ENCODE measurements at regions not wholly inside any gene's neighbourhood (a gene's known extent, or its start where the extent isn't known, plus 50 kb on each side); places are given as distances from the start of the nearest gene placed in this dataset.

DNA sequence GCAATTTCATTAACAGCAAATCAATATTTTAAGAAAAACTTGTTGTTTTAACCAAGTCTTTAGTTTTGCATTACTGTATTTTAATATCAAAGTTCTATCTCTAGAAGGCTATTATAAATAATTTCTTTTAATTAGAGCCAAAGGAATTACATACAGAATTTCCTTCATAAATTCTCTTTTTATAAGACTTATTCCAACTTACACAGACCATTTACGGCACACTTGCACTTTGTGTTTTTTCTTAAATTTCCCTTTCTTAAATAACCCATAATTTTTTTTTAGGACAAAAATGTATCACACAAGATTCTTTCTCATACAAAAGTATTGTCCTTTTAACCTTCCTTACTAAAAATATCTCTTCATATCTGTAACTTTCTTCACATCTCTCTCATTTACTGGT, 458.5 kb upstream of the CHRM3 start:
- Mint-ChIP-seq H3K9me3 (peaks cover 47% of the 10 kb centered on the region), H3K27ac (no peak overlapping the region), H3K4me3 (no peak overlapping the region), H3K4me1 (no peaks in the 10 kb centered on the region), H3K27me3 (ENCODE audit: low read depth) (no peaks in the 10 kb centered on the region), H3K36me3 (peaks cover 42% of the 10 kb centered on the region)
- no peak for DNase-seq (ENCODE audit: low spot score)
- POLR2A ChIA-PET: no interaction called here
- TF ChIP-seq AFF4 (CRISPR knock-in tag; IDR thresholded peaks at IDR 0.05; ENCODE audit: borderline replicate concordance): no peak
- TF ChIP-seq ZNF263 (CRISPR knock-in tag; IDR thresholded peaks at IDR 0.05; ENCODE audit: low read depth): no peak
- no peak for TF ChIP-seq RELA (CRISPR knock-in tag; IDR thresholded peaks at IDR 0.05; ENCODE audit: borderline replicate concordance)
- CTCF ChIA-PET: no interaction called here
- ATAC-seq: no peak

GRCh38 chr1:238916828-238917227, 469.5 kb upstream of the CHRM3 start:
- no peak for ATAC-seq
- H3K4me3 Mint-ChIP-seq: no peak overlapping the region

More at GRCh38 chr1:238916828-238917227, 469.5 kb upstream of the CHRM3 start:
- Mint-ChIP-seq H3K27me3 (ENCODE audit: low read depth) (no peaks in the 10 kb centered on the region), H3K9me3 (peaks cover 5% of the 10 kb centered on the region), H3K4me1 (peaks cover 5% of the 10 kb centered on the region; the same call in 1 of the 2 replicates), H3K27ac (no peak overlapping the region), H3K36me3 (peaks cover 4% of the 10 kb centered on the region; the same call in 1 of the 2 replicates)
- TF ChIP-seq ZBTB21 (CRISPR knock-in tag; IDR thresholded peaks at IDR 0.05; ENCODE audit: borderline replicate concordance) (no peak), ZNF416 (CRISPR knock-in tag; IDR thresholded peaks at IDR 0.05) (no peak), EMX1 (CRISPR knock-in tag; IDR thresholded peaks at IDR 0.05) (no peak), MXD4 (CRISPR knock-in tag; IDR thresholded peaks at IDR 0.05; ENCODE audit: borderline replicate concordance) (no peak), HMGA2 (CRISPR knock-in tag; IDR thresholded peaks at IDR 0.05) (no peak), TP53 (CRISPR knock-in tag; IDR thresholded peaks at IDR 0.05) (no peak), JAZF1 (CRISPR knock-in tag; IDR thresholded peaks at IDR 0.05) (no peak), TEAD1 (CRISPR knock-in tag; IDR thresholded peaks at IDR 0.05) (no peak), GABPB1 (CRISPR knock-in tag; IDR thresholded peaks at IDR 0.05) (no peak), FOXP1 (CRISPR knock-in tag; IDR thresholded peaks at IDR 0.05; ENCODE audit: borderline replicate concordance) (no peak), CREB1 (CRISPR knock-in tag; IDR thresholded peaks at IDR 0.05) (no peak), KAT7 (CRISPR knock-in tag; IDR thresholded peaks at IDR 0.05; ENCODE audit: borderline replicate concordance) (no peak), ZSCAN18 (CRISPR knock-in tag; IDR thresholded peaks at IDR 0.05) (no peak)
- TF ChIP-seq, protein P1, sequence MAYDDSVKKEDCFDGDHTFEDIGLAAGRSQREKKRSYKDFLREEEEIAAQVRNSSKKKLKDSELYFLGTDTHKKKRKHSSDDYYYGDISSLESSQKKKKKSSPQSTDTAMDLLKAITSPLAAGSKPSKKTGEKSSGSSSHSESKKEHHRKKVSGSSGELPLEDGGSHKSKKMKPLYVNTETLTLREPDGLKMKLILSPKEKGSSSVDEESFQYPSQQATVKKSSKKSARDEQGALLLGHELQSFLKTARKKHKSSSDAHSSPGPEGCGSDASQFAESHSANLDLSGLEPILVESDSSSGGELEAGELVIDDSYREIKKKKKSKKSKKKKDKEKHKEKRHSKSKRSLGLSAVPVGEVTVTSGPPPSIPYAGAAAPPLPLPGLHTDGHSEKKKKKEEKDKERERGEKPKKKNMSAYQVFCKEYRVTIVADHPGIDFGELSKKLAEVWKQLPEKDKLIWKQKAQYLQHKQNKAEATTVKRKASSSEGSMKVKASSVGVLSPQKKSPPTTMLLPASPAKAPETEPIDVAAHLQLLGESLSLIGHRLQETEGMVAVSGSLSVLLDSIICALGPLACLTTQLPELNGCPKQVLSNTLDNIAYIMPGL (CRISPR knock-in tag; IDR thresholded peaks at IDR 0.05): no peak
- TF ChIP-seq, protein P2, sequence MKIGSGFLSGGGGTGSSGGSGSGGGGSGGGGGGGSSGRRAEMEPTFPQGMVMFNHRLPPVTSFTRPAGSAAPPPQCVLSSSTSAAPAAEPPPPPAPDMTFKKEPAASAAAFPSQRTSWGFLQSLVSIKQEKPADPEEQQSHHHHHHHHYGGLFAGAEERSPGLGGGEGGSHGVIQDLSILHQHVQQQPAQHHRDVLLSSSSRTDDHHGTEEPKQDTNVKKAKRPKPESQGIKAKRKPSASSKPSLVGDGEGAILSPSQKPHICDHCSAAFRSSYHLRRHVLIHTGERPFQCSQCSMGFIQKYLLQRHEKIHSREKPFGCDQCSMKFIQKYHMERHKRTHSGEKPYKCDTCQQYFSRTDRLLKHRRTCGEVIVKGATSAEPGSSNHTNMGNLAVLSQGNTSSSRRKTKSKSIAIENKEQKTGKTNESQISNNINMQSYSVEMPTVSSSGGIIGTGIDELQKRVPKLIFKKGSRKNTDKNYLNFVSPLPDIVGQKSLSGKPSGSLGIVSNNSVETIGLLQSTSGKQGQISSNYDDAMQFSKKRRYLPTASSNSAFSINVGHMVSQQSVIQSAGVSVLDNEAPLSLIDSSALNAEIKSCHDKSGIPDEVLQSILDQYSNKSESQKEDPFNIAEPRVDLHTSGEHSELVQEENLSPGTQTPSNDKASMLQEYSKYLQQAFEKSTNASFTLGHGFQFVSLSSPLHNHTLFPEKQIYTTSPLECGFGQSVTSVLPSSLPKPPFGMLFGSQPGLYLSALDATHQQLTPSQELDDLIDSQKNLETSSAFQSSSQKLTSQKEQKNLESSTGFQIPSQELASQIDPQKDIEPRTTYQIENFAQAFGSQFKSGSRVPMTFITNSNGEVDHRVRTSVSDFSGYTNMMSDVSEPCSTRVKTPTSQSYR (CRISPR knock-in tag; IDR thresholded peaks at IDR 0.05): no peak
- ChIA-PET CTCF (no interaction called here), POLR2A (no interaction called here)
- no peak for DNase-seq (ENCODE audit: low spot score)
